ENCODE measurements at regions not wholly inside any gene's neighbourhood (a gene's known extent, or its start where the extent isn't known, plus 50 kb on each side); places are given as distances from the start of the nearest gene placed in this dataset.
"Not testable (repeated sequence)": the region's sequence is repeated elsewhere in the genome, so short reads cannot be mapped to it uniquely, and the experiment has no call there.

DNA sequence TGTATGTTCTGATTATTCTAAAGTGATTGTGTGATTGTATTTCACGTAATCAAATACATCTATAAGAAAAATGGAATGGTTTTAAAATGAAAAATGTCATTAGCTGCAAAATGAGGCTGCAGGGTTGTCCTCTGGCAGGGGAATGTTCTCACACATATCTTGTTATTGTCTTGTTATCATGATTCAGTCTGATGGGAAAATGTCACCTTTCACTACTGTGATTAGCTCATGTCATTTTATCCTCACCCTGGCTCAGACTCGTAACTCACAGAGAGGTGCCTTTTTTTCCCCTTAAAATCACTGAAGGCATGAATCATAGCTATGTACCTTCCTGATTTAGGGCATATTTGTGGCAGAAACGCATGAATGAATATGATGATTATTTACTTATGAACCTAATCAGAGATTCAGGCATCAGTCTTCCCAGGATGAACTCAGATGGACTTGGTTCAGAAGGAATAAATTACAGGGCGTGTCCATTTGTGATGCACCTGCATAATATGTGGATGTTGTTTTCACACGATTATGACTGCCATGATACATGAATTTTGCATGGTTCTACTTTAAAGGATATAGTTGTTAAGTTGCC lies 1339.2 kb downstream of the AACS start:
- no peak for DNase-seq

- no peak for DNase-seq
These were observed 1353.2 kb downstream of the AACS start for GRCh38 chr12:126418400-126418799.

GRCh38 chr12:126419131-126419530 lies 1353.9 kb downstream of the AACS start:
- DNase-seq: no peak

- DNase-seq: no peak
These were observed 1359.5 kb downstream of the AACS start for GRCh38 chr12:126424696-126425095.

- DNase-seq: no peak
These were observed 1360.0 kb downstream of the AACS start for GRCh38 chr12:126425264-126425663.

- no peak for DNase-seq
These were observed 1363.5 kb downstream of the AACS start for GRCh38 chr12:126428769-126429168.

DNA sequence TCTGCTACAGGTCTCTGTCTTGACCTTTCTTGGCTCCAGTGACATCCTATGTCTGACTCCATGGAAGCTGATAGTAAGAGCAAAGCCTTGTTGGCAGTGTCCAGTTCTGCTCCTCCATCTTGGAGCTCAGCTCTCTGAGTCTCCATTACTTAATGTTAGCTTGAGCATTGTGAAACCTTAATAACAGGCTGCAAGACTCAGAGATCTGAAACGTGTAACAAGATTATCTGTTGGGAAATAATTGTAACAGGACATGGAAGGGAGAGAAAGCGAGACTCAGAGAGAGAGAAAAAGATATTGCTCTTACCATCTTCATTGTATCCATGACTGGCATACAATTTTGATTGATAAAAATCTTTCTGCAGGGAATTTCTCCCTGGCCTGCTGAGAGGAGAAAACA lies 1365.7 kb downstream of the AACS start:
- no peak for DNase-seq

DNA sequence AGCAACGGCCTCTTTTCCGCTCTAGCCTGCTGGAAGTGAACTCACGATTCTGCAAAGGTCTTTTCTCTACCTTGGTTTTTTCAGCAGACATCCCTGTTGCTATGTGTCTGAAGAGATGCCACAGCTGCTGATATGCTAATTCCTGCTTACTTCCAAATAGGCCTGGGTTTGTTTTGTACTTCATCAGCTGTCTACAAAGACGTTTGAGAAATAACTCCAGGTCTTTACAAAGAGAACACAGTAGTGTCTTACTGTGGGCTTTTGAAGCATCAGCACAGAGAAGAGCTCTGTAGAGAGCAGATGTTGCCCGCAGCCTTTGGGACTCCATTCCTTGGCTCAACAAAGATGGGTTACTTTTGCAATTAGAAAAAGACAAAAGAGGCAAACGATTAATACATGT lies 1366.5 kb downstream of the AACS start:
- DNase-seq: no peak

- no peak for DNase-seq
These were observed 1367.5 kb downstream of the AACS start for GRCh38 chr12:126432780-126433179.

DNA sequence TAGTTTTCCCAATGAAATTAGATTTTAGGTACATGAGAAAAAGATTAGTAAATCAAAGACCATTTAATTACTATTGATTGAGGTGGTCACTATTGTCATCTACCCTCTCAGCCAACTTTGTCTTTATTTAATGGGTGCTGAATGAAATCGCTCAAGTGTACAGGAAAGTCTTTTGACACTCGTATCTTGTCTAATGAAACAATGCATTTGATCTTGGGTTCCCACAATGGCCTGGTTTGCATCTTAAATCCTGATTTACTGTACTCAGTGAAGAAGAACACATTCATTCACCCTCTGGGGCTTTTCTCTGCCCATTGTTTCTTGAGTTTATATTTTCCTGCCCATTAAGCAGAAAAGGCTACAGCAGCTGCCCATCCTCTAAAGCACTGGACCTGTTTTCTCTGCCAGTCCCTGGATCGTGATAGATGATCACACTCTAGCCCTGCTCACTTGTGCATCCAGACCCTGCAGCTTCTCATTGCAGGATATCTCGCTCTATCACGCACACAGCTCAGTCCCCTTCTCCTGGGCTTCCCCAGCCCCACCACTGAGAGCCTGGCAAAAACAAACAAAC lies 1369.3 kb downstream of the AACS start:
- DNase-seq: no peak

DNA sequence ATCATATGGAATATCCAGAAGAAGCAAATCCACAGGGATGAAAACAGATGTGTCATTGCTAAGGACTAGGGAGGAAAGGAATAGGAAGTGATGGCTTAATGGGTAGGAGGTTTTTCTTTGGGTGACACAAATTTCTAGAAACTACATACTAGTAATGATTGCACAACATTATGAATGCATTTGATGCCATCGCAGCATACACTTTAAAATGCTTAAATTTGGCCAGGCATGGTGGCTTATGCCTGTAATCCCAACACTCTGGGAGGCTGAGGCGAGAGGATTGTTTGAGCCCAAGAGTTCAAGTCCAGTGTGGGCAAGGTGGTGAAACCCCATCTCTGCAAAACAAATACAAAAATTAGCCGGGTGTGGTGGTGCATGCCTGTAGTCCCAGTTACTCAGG lies 1370.8 kb downstream of the AACS start:
- no peak for DNase-seq

DNA sequence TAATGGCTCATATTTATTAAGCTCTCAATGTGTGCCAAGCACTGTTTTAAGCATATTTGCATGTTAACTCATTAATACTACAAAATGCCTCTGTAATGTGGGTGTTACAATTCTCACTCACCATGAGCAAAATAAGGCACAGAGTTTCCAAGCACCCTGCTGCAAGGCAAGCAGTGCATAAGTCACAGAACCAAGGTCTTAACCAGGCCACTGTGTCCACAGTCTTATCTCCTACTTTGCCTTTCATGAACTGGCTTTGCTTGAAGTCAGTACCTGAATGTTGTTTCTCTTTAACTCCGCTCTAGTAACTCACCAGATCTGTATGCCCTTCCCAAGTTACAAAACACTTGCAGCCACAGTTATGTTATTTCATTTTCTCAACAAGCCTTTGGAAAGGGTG lies 1372.7 kb downstream of the AACS start:
- DNase-seq: no peak

GRCh38 chr12:126443977-126444376 lies 1378.7 kb downstream of the AACS start:
- no peak for DNase-seq

DNA sequence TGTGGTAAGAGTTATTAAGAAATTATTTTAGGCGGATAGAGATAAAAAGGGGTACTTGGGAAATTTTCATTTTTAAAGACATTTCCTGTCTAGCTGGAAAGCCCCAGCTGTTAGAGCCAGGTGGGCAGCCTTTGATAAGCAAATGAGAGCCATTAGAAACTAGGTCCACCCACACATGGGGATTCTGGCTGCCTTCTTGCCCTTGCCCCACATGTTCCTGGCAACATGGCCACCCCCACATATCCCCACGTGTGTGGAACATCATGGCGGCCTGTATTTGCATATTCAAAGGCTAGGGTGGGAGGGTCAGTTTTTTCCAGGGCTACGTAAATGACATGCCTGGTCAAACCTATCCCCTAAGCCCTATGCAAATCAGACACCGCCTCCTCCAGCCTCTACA lies 1382.1 kb downstream of the AACS start:
- DNase-seq: no peak

GRCh38 chr12:126451809-126452208 lies 1386.6 kb downstream of the AACS start:
- no peak for DNase-seq

DNA sequence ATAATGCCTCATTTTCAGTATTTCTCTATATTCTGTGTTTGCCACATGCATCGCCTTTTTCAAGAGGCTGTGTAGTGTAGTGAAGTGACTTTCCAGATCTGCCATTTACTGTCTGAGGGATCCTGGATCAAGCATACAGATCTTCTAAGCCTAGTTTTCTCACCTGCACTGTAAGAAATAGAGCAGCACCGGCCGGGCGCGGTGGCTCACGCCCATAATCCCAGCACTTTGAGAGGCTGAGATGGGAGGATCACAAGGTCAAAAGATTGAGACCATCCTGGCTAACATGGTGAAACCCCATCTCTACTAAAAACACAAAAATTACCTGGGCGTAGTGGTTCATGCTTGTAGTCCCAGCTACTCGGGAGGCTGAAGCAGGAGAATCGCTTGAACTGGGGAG lies 1387.5 kb downstream of the AACS start:
- not testable (repeated sequence) for DNase-seq

- DNase-seq: no peak
These were observed 1389.3 kb downstream of the AACS start for GRCh38 chr12:126454581-126454980.

GRCh38 chr12:126457776-126458175 lies 1392.5 kb downstream of the AACS start:
- DNase-seq: no peak

GRCh38 chr12:126464153-126464552 lies 1398.9 kb downstream of the AACS start:
- no peak for DNase-seq

DNA sequence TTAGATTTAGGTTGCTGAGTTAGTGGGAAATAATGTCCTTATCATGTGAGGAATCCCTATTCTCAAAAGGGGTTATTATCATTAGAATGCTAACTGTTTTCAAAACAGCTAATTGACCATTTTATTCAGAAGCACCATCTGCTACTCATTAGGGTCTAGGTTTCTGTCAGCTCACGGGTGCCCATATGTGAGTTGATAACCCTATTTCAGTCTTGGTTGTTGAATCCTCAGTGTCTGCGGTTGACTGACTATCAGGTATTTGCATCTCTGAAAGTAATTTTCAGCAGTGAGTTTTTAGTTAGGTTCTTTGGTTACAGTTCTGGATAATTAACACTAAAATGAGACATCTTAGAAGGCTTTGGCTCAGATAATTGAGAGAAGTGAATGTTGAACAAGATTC lies 1404.0 kb downstream of the AACS start:
- no peak for DNase-seq

GRCh38 chr12:126474703-126475102 lies 1409.5 kb downstream of the AACS start:
- no peak for DNase-seq

- DNase-seq: no peak
These were observed 1415.2 kb downstream of the AACS start for GRCh38 chr12:126480451-126480850.

GRCh38 chr12:126481688-126482087 lies 1416.5 kb downstream of the AACS start:
- no peak for DNase-seq

GRCh38 chr12:126482238-126482889 lies 1417.1 kb downstream of the AACS start:
- no peak for DNase-seq
